ENCODE measurements at regions not wholly inside any gene's neighbourhood (a gene's known extent, or its start where the extent isn't known, plus 50 kb on each side); places are given as distances from the start of the nearest gene placed in this dataset.

DNA sequence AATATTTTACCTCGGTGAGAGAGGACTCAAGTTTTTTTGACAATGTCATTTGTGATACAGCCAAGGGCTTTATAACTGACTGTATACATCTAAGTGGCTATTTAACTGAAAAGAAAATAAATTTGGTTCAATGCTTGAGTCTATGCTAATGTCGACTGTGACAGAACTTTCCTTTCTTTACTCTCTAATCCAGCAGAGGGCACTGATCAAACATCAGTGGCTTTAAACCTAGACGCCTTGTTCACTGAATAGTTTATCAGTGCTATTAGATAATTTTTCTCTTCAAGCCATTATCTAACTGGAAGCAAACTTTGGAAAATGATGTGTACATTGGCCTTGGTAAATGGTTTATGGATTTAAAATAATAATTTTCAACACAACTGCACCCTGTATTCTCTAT, 285.1 kb downstream of the CHL1 start:
- peaks cover 3% of the 10 kb centered on the region for H3K9me3 ChIP-seq (ENCODE audit: control insufficient read depth, insufficient read depth, low read length)
- ChIA-PET POLR2A (no interaction called here), CTCF (interaction anchor here (1.0 kb wide), 1 partner anchor 54 kb away, joined by 3 read pairs; no protein-coding TSS in a partner anchor)
- no peak for DNase-seq (ENCODE audit: low read depth, low spot score)
- no peak overlapping the region for H3K4me3 ChIP-seq (ENCODE audit: low read depth, low read length)
- TF ChIP-seq, protein P1, sequence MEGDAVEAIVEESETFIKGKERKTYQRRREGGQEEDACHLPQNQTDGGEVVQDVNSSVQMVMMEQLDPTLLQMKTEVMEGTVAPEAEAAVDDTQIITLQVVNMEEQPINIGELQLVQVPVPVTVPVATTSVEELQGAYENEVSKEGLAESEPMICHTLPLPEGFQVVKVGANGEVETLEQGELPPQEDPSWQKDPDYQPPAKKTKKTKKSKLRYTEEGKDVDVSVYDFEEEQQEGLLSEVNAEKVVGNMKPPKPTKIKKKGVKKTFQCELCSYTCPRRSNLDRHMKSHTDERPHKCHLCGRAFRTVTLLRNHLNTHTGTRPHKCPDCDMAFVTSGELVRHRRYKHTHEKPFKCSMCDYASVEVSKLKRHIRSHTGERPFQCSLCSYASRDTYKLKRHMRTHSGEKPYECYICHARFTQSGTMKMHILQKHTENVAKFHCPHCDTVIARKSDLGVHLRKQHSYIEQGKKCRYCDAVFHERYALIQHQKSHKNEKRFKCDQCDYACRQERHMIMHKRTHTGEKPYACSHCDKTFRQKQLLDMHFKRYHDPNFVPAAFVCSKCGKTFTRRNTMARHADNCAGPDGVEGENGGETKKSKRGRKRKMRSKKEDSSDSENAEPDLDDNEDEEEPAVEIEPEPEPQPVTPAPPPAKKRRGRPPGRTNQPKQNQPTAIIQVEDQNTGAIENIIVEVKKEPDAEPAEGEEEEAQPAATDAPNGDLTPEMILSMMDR (IDR thresholded peaks at IDR 0.05; ENCODE audit: low read depth, low read length), result peak; percentile 20; the same call in 1 of the 2 replicates
- no peak overlapping the region for H3K27ac ChIP-seq (ENCODE audit: low read depth, low read length)
- H3K27me3 ChIP-seq (ENCODE audit: control insufficient read depth, insufficient read depth, low read length), result no peaks in the 10 kb centered on the region

DNA sequence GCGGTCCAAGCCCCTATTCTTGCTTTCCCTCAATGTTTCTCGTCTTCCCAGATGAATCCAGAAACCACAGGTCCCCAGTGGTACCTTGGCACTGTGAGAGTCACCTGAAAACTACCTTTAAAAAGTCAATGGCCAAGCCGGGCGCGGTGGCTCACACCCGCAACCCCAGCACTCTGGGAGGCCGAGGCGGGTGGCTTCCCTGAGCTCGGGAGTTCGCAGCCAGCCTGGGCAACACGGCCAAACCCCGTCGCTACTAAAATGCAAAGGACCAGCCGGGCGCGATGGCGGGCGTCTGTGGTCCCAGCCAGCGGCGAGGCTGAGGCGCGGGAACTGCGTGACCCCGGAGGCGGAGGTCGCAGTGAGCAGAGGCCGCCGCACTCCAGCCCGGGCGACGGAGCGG, 285.9 kb downstream of the CHL1 start:
- TF ChIP-seq, protein P1 (IDR thresholded peaks at IDR 0.05; ENCODE audit: low read depth, low read length), result no peak
- H3K27ac ChIP-seq (ENCODE audit: low read depth, low read length), result no peak overlapping the region
- no peak for DNase-seq (ENCODE audit: low read depth, low spot score)
- CTCF ChIA-PET, result interaction anchor here (1.0 kb wide), 1 partner anchor 53 kb away, joined by 3 read pairs; no protein-coding TSS in a partner anchor
- no peaks in the 10 kb centered on the region for H3K27me3 ChIP-seq (ENCODE audit: control insufficient read depth, insufficient read depth, low read length)
- POLR2A ChIA-PET, result no interaction called here
- H3K4me3 ChIP-seq (ENCODE audit: low read depth, low read length), result no peak overlapping the region
- peaks cover 3% of the 10 kb centered on the region for H3K9me3 ChIP-seq (ENCODE audit: control insufficient read depth, insufficient read depth, low read length)

DNA sequence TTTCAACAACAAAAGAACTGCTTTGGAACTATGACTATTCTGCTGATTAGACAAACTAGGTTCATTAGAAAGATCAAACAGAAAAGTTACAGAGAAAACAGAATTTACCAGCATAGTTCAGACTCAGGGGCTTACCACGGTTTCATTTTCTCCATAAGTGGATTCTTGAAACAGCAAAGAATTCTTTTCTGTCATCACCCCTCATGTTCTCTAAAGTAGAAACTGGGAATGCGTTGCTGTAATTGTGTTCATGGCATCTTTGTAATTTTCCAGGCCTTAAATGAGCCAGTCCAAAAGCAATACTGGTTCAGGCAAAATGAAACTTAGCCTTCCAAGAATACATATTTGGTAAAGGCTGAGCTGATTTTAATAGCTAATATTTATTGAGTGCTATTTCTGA, 287.8 kb downstream of the CHL1 start:
- DNase-seq (ENCODE audit: low read depth, low spot score), result no peak

DNA sequence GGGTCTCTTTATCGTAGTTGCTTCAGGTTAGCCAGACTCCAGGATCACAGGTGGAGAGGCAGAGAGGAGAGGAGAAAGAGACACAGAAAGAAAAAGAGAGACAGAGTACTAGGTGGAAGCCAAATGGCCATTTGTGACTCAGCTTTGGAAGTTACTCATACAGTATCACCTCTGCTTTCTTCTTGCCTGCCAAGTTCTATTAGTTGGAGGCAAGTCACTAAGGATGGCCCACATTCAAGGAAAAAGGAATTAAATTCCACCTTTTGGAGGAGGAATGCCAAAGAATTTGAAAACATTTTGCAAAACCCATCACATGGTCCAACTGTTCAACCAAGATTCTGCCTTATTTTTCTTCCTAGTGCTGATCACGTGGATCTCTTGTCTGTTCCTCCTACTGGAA, 291.1 kb downstream of the CHL1 start:
- no peaks in the 10 kb centered on the region for H3K27me3 ChIP-seq (ENCODE audit: control insufficient read depth, insufficient read depth, low read length)
- H3K4me3 ChIP-seq (ENCODE audit: low read depth, low read length), result no peak overlapping the region
- DNase-seq (ENCODE audit: low read depth, low spot score), result no peak
- CTCF ChIA-PET, result no interaction called here
- TF ChIP-seq, protein P1 (IDR thresholded peaks at IDR 0.05; ENCODE audit: low read depth, low read length), result no peak
- no peak overlapping the region for H3K27ac ChIP-seq (ENCODE audit: low read depth, low read length)
- H3K9me3 ChIP-seq (ENCODE audit: control insufficient read depth, insufficient read depth, low read length), result no peaks in the 10 kb centered on the region; the same call in 1 of the 2 replicates
- POLR2A ChIA-PET, result no interaction called here

More for the DNA sequence above, 287.8 kb downstream of the CHL1 start:
- Histone ChIP-seq H3K27me3 (ENCODE audit: control insufficient read depth, insufficient read depth, low read length) (no peaks in the 10 kb centered on the region), H3K4me3 (ENCODE audit: low read depth, low read length) (no peak overlapping the region), H3K27ac (ENCODE audit: low read depth, low read length) (no peak overlapping the region), H3K9me3 (ENCODE audit: control insufficient read depth, insufficient read depth, low read length) (peaks cover 3% of the 10 kb centered on the region)
- TF ChIP-seq, protein P1 (IDR thresholded peaks at IDR 0.05; ENCODE audit: low read depth, low read length), result no peak
- ChIA-PET POLR2A (no interaction called here), CTCF (interaction anchor here (1.7 kb wide), 1 partner anchor 17 kb away, joined by 4 read pairs; no protein-coding TSS in a partner anchor)

DNA sequence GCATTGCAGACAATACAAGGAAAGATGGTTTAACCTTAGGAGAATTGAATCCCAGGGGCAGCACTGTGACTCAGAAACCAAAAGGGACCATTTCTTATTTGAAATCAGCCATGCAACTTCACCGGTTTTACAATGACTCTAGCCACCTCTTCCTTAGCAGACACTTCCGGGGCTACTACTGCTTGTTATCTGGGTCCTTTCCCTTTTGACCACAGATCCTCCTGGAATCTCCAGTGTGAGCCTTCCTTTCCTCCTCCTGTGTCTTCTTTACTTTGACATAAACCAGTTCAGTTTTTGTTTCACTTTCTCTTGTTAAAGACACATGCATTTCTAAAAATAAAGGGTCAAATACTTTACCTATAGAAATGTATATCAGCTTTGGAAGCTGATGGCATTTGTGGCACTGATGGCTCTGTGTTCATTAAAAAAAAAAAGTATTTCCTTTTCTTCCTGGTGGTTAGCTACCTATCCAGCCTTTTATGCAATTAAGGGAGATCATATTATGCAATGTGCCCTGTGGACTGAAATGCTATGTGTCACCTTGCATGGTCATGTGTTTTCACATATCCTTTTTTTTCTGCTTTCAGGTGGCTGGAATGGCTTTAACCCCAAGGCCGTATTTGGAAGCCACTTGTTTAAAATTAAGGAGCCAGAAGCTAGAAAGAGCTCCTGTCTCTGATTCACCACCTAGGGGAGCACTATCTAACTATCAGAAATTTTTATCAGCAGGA, 296.2 kb downstream of the CHL1 start:
- DNase-seq (ENCODE audit: low read depth, low spot score), result no peak
- Histone ChIP-seq H3K4me3 (ENCODE audit: low read depth, low read length) (no peak overlapping the region), H3K27ac (ENCODE audit: low read depth, low read length) (no peak overlapping the region), H3K27me3 (ENCODE audit: control insufficient read depth, insufficient read depth, low read length) (no peaks in the 10 kb centered on the region), H3K9me3 (ENCODE audit: control insufficient read depth, insufficient read depth, low read length) (no peaks in the 10 kb centered on the region)
- TF ChIP-seq, protein P1 (IDR thresholded peaks at IDR 0.05; ENCODE audit: low read depth, low read length), result no peak
- ChIA-PET POLR2A (no interaction called here), CTCF (no interaction called here)
